ENCODE measurements at regions not wholly inside any gene's neighbourhood (a gene's known extent, or its start where the extent isn't known, plus 50 kb on each side); places are given as distances from the start of the nearest gene placed in this dataset.

GRCh38 chr5:61657686-61658085 is 325.6 kb downstream of the ZSWIM6 start:
- no peak for DNase-seq
- no peak for TF ChIP-seq POLR2A (IDR thresholded peaks at IDR 0.05)
- in situ Hi-C loops (cut with MboI; ENCODE audit: low sequenced_read_pairs in 4 of 4) (loop anchor here in 1 of 4 donors (25.0 kb wide), 1 partner anchor 695 kb away; no protein-coding TSS in a partner anchor), intact Hi-C loops (cut with DNase I; ENCODE audit: low total_unique reads) (loop anchor here (5.0 to 10.0 kb wide), 3 partner anchors 253 to 600 kb away; no protein-coding TSS in a partner anchor)
- H3K9me3 ChIP-seq: no peaks in the 10 kb centered on the region
- no peak overlapping the region for H3K27ac ChIP-seq
- H3K4me3 ChIP-seq: no peak overlapping the region
- no peaks in the 10 kb centered on the region for H3K36me3 ChIP-seq
- no peak for ATAC-seq
- peaks cover 0 to 2% of the 10 kb centered on the region in 2 donors for H3K4me1 ChIP-seq
- H3K27me3 ChIP-seq: no peaks in the 10 kb centered on the region

GRCh38 chr5:61658592-61659008 is 326.5 kb downstream of the ZSWIM6 start:
- in situ Hi-C loops (cut with MboI; ENCODE audit: low sequenced_read_pairs in 4 of 4): loop anchor here in 1 of 4 donors (25.0 kb wide), 1 partner anchor 696 kb away; no protein-coding TSS in a partner anchor
- intact Hi-C loops (cut with DNase I; ENCODE audit: low total_unique reads): loop anchor here (5.0 to 10.0 kb wide), 3 partner anchors 254 to 601 kb away; no protein-coding TSS in a partner anchor
- no peak overlapping the region for H3K27ac ChIP-seq

GRCh38 chr5:61659221-61659696 is 327.2 kb downstream of the ZSWIM6 start:
- no peaks in the 10 kb centered on the region for H3K36me3 ChIP-seq
- no peaks in the 10 kb centered on the region for H3K9me3 ChIP-seq
- no peak overlapping the region for H3K4me3 ChIP-seq
- in situ Hi-C loops (cut with MboI; ENCODE audit: low sequenced_read_pairs in 4 of 4): loop anchor here in 1 of 4 donors (25.0 kb wide), 1 partner anchor 697 kb away; no protein-coding TSS in a partner anchor
- ATAC-seq (no peak), DNase-seq (no peak)
- TF ChIP-seq POLR2A (IDR thresholded peaks at IDR 0.05): no peak
- no peak for TF ChIP-seq CTCF (IDR thresholded peaks at IDR 0.05 in 4 of 5, conservative IDR thresholded peaks at IDR 0.05 in 1 of 5)
- intact Hi-C loops (cut with DNase I; ENCODE audit: low total_unique reads): loop anchor here (5.0 to 10.0 kb wide), 3 partner anchors 254 to 602 kb away; no protein-coding TSS in a partner anchor
- no peaks in the 10 kb centered on the region for H3K27me3 ChIP-seq
- peaks cover 0 to 2% of the 10 kb centered on the region in 2 donors for H3K4me1 ChIP-seq
- H3K27ac ChIP-seq: no peak overlapping the region

More at GRCh38 chr5:61658592-61659008, 326.5 kb downstream of the ZSWIM6 start:
- Histone ChIP-seq H3K27me3 (no peaks in the 10 kb centered on the region), H3K4me1 (peaks cover 0 to 2% of the 10 kb centered on the region in 2 donors), H3K4me3 (no peak overlapping the region), H3K9me3 (no peaks in the 10 kb centered on the region), H3K36me3 (no peaks in the 10 kb centered on the region)
- TF ChIP-seq POLR2A (IDR thresholded peaks at IDR 0.05) (no peak), CTCF (IDR thresholded peaks at IDR 0.05 in 4 of 5, conservative IDR thresholded peaks at IDR 0.05 in 1 of 5) (peak; percentile 67 to 94 (median 87))
- peak; percentile 32 to 50 for DNase-seq
- ATAC-seq: peak; percentile 58 to 80

- in situ Hi-C loops (cut with MboI; ENCODE audit: low sequenced_read_pairs in 4 of 4) (loop anchor here in 2 of 4 donors (10.0 to 25.0 kb wide), 2 partner anchors 700 to 708 kb away; no protein-coding TSS in a partner anchor), intact Hi-C loops (cut with DNase I; ENCODE audit: low total_unique reads) (no loop called here)
- no peak overlapping the region for H3K4me3 ChIP-seq
- peaks cover 0 to 2% of the 10 kb centered on the region in 2 donors for H3K4me1 ChIP-seq
- DNase-seq (no peak), ATAC-seq (no peak)
- H3K27me3 ChIP-seq: no peaks in the 10 kb centered on the region
- H3K9me3 ChIP-seq: no peaks in the 10 kb centered on the region
- no peaks in the 10 kb centered on the region for H3K36me3 ChIP-seq
- no peak overlapping the region for H3K27ac ChIP-seq
- no peak for TF ChIP-seq POLR2A (IDR thresholded peaks at IDR 0.05)
These were observed 330.6 kb downstream of the ZSWIM6 start for GRCh38 chr5:61662670-61663069.

- in situ Hi-C loops (cut with MboI; ENCODE audit: low sequenced_read_pairs in 4 of 4): loop anchor here in 2 of 4 donors (10.0 to 25.0 kb wide), 2 partner anchors 704 to 711 kb away; no protein-coding TSS in a partner anchor
- TF ChIP-seq POLR2A (IDR thresholded peaks at IDR 0.05) (no peak), CTCF (IDR thresholded peaks at IDR 0.05 in 4 of 5, conservative IDR thresholded peaks at IDR 0.05 in 1 of 5) (no peak)
- Histone ChIP-seq H3K4me3 (no peak overlapping the region), H3K27ac (no peak overlapping the region), H3K9me3 (no peaks in the 10 kb centered on the region), H3K4me1 (no peaks in the 10 kb centered on the region), H3K36me3 (no peaks in the 10 kb centered on the region), H3K27me3 (no peaks in the 10 kb centered on the region)
- no peak for ATAC-seq
- intact Hi-C loops (cut with DNase I; ENCODE audit: low total_unique reads): no loop called here
- DNase-seq: peak in 1 of 2 donors; percentile 5
These were observed 334.1 kb downstream of the ZSWIM6 start for GRCh38 chr5:61666064-61666621.

Data from gastrocnemius medialis (tissue), 4 donors.